Activated T-helper 9 cell treated with anti-CD3 and anti-CD28 coated beads, Interleukin-2, amount 50 U/mL, for 16 hours (primary cell): ENCODE measurements at regions not wholly inside any gene's neighbourhood (a gene's known extent, or its start where the extent isn't known, plus 50 kb on each side); places are given as distances from the start of the nearest gene placed in this dataset.
"Not testable (repeated sequence)": the region's sequence is repeated elsewhere in the genome, so short reads cannot be mapped to it uniquely, and the experiment has no call there.

Experiments used
- DNase-seq: peaks from one replicate; pipeline ENCODE4 v3.0.0-alpha.2; 2020; ENCODE audit warnings: low read depth

GRCh38 chr13:90455823-90456222 lies 891.7 kb upstream of the MIR17HG start:
- DNase-seq, result no peak

- DNase-seq, result no peak
Measured at GRCh38 chr13:90461398-90461797, 886.1 kb upstream of the MIR17HG start.

GRCh38 chr13:90477216-90477615 lies 870.3 kb upstream of the MIR17HG start:
- no peak for DNase-seq

- DNase-seq, result no peak
Measured at GRCh38 chr13:90483906-90484305, 863.6 kb upstream of the MIR17HG start.

- no peak for DNase-seq
Measured at GRCh38 chr13:90485436-90485835, 862.1 kb upstream of the MIR17HG start.

GRCh38 chr13:90492872-90493271 lies 854.6 kb upstream of the MIR17HG start:
- no peak for DNase-seq

GRCh38 chr13:90493667-90494066 lies 853.8 kb upstream of the MIR17HG start:
- DNase-seq, result no peak

GRCh38 chr13:90494849-90495248 lies 852.6 kb upstream of the MIR17HG start:
- DNase-seq, result not testable (repeated sequence)

GRCh38 chr13:90498096-90498495 lies 849.4 kb upstream of the MIR17HG start:
- DNase-seq, result no peak

GRCh38 chr13:90498816-90499215 lies 848.7 kb upstream of the MIR17HG start:
- DNase-seq, result no peak

GRCh38 chr13:90500569-90500968 lies 846.9 kb upstream of the MIR17HG start:
- no peak for DNase-seq

GRCh38 chr13:90502153-90502552 lies 845.3 kb upstream of the MIR17HG start:
- DNase-seq, result no peak

- no peak for DNase-seq
Measured at GRCh38 chr13:90502762-90503161, 844.7 kb upstream of the MIR17HG start.

- DNase-seq, result no peak
Measured at GRCh38 chr13:90510319-90510718, 837.2 kb upstream of the MIR17HG start.

- DNase-seq, result no peak
Measured at GRCh38 chr13:90511903-90512302, 835.6 kb upstream of the MIR17HG start.

GRCh38 chr13:90514712-90515111 lies 832.8 kb upstream of the MIR17HG start:
- not testable (repeated sequence) for DNase-seq

- DNase-seq, result no peak
Measured at GRCh38 chr13:90518417-90518816, 829.1 kb upstream of the MIR17HG start.

- DNase-seq, result no peak
Measured at GRCh38 chr13:90519157-90519556, 828.3 kb upstream of the MIR17HG start.

- DNase-seq, result no peak
Measured at GRCh38 chr13:90526711-90527110, 820.8 kb upstream of the MIR17HG start.

- DNase-seq, result no peak
Measured at GRCh38 chr13:90531744-90532143, 815.7 kb upstream of the MIR17HG start.

- no peak for DNase-seq
Measured at GRCh38 chr13:90532861-90533492, 814.5 kb upstream of the MIR17HG start.

- no peak for DNase-seq
Measured at GRCh38 chr13:90533866-90534265, 813.6 kb upstream of the MIR17HG start.

- DNase-seq, result no peak
Measured at GRCh38 chr13:90534617-90535370, 812.7 kb upstream of the MIR17HG start.

- no peak for DNase-seq
Measured at GRCh38 chr13:90535421-90535820, 812.1 kb upstream of the MIR17HG start.
